ENCODE measurements at regions not wholly inside any gene's neighbourhood (a gene's known extent, or its start where the extent isn't known, plus 50 kb on each side); places are given as distances from the start of the nearest gene placed in this dataset.

GRCh38 chr11:30147293-30147692, 83.5 kb upstream of the FSHB start:
- no peaks in the 10 kb centered on the region for H3K4me1 ChIP-seq (ENCODE audit: control insufficient read depth in 2 of 2, insufficient read depth in 2 of 2, low read length in 2 of 2)
- no peak for DNase-seq (ENCODE audit: low read depth in 6 of 9, low spot score in 9 of 9)
- H3K27ac ChIP-seq (ENCODE audit: low read depth in 1 of 2, low read length in 1 of 2), result no peak overlapping the region
- no peak overlapping the region for H3K4me3 ChIP-seq (ENCODE audit: low read length in 2 of 2)
- H3K9me3 ChIP-seq (ENCODE audit: control insufficient read depth in 2 of 2, insufficient read depth in 1 of 2, low read length in 1 of 2), result no peaks in the 10 kb centered on the region
- H3K36me3 ChIP-seq (ENCODE audit: control insufficient read depth in 2 of 2, insufficient read depth in 2 of 2, low read length in 1 of 2), result no peaks in the 10 kb centered on the region
- 95% methylated on average over 5 of the region's 5 CpGs for WGBS
- H3K27me3 ChIP-seq (ENCODE audit: control insufficient read depth in 2 of 2, insufficient read depth in 1 of 2, low read length in 1 of 2), result no peaks in the 10 kb centered on the region

GRCh38 chr11:30149998-30150397, 80.8 kb upstream of the FSHB start:
- Histone ChIP-seq H3K27ac (ENCODE audit: low read depth in 1 of 2, low read length in 1 of 2) (no peak overlapping the region), H3K4me1 (ENCODE audit: control insufficient read depth in 2 of 2, insufficient read depth in 2 of 2, low read length in 2 of 2) (no peaks in the 10 kb centered on the region)
- WGBS, result 41% methylated on average over 1 of the region's 1 CpG

GRCh38 chr11:30150425-30150824, 80.4 kb upstream of the FSHB start:
- Histone ChIP-seq H3K4me3 (ENCODE audit: low read length in 2 of 2) (no peak overlapping the region), H3K27me3 (ENCODE audit: control insufficient read depth in 2 of 2, insufficient read depth in 1 of 2, low read length in 1 of 2) (no peaks in the 10 kb centered on the region), H3K27ac (ENCODE audit: low read depth in 1 of 2, low read length in 1 of 2) (no peak overlapping the region), H3K4me1 (ENCODE audit: control insufficient read depth in 2 of 2, insufficient read depth in 2 of 2, low read length in 2 of 2) (no peaks in the 10 kb centered on the region), H3K9me3 (ENCODE audit: control insufficient read depth in 2 of 2, insufficient read depth in 1 of 2, low read length in 1 of 2) (no peaks in the 10 kb centered on the region), H3K36me3 (ENCODE audit: control insufficient read depth in 2 of 2, insufficient read depth in 2 of 2, low read length in 1 of 2) (no peaks in the 10 kb centered on the region)
- WGBS, result 59% methylated on average over 3 of the region's 3 CpGs
- no peak for DNase-seq (ENCODE audit: low read depth in 6 of 9, low spot score in 9 of 9)

More at GRCh38 chr11:30149998-30150397, 80.8 kb upstream of the FSHB start:
- Histone ChIP-seq H3K4me3 (ENCODE audit: low read length in 2 of 2) (no peak overlapping the region), H3K36me3 (ENCODE audit: control insufficient read depth in 2 of 2, insufficient read depth in 2 of 2, low read length in 1 of 2) (no peaks in the 10 kb centered on the region), H3K9me3 (ENCODE audit: control insufficient read depth in 2 of 2, insufficient read depth in 1 of 2, low read length in 1 of 2) (no peaks in the 10 kb centered on the region), H3K27me3 (ENCODE audit: control insufficient read depth in 2 of 2, insufficient read depth in 1 of 2, low read length in 1 of 2) (no peaks in the 10 kb centered on the region)
- DNase-seq (ENCODE audit: low read depth in 6 of 9, low spot score in 9 of 9), result no peak

- DNase-seq (ENCODE audit: low read depth in 6 of 9, low spot score in 9 of 9), result no peak
- H3K27ac ChIP-seq (ENCODE audit: low read depth in 1 of 2, low read length in 1 of 2), result no peak overlapping the region
- 90% methylated on average over 3 of the region's 3 CpGs for WGBS
- H3K4me3 ChIP-seq (ENCODE audit: low read length in 2 of 2), result no peak overlapping the region
- no peaks in the 10 kb centered on the region for H3K9me3 ChIP-seq (ENCODE audit: control insufficient read depth in 2 of 2, insufficient read depth in 1 of 2, low read length in 1 of 2)
- no peaks in the 10 kb centered on the region for H3K36me3 ChIP-seq (ENCODE audit: control insufficient read depth in 2 of 2, insufficient read depth in 2 of 2, low read length in 1 of 2)
- no peaks in the 10 kb centered on the region for H3K4me1 ChIP-seq (ENCODE audit: control insufficient read depth in 2 of 2, insufficient read depth in 2 of 2, low read length in 2 of 2)
- no peaks in the 10 kb centered on the region for H3K27me3 ChIP-seq (ENCODE audit: control insufficient read depth in 2 of 2, insufficient read depth in 1 of 2, low read length in 1 of 2)
Observed at GRCh38 chr11:30153008-30153407, 77.8 kb upstream of the FSHB start.

GRCh38 chr11:30155428-30155827, 75.4 kb upstream of the FSHB start:
- Histone ChIP-seq H3K36me3 (ENCODE audit: control insufficient read depth in 2 of 2, insufficient read depth in 2 of 2, low read length in 1 of 2) (no peaks in the 10 kb centered on the region), H3K4me1 (ENCODE audit: control insufficient read depth in 2 of 2, insufficient read depth in 2 of 2, low read length in 2 of 2) (no peaks in the 10 kb centered on the region), H3K27me3 (ENCODE audit: control insufficient read depth in 2 of 2, insufficient read depth in 1 of 2, low read length in 1 of 2) (no peaks in the 10 kb centered on the region), H3K9me3 (ENCODE audit: control insufficient read depth in 2 of 2, insufficient read depth in 1 of 2, low read length in 1 of 2) (no peaks in the 10 kb centered on the region), H3K27ac (ENCODE audit: low read depth in 1 of 2, low read length in 1 of 2) (no peak overlapping the region), H3K4me3 (ENCODE audit: low read length in 2 of 2) (no peak overlapping the region)
- WGBS, result 94% methylated on average over 2 of the region's 2 CpGs
- no peak for DNase-seq (ENCODE audit: low read depth in 6 of 9, low spot score in 9 of 9)

- Histone ChIP-seq H3K9me3 (ENCODE audit: control insufficient read depth in 2 of 2, insufficient read depth in 1 of 2, low read length in 1 of 2) (no peaks in the 10 kb centered on the region), H3K4me3 (ENCODE audit: low read length in 2 of 2) (no peak overlapping the region), H3K27ac (ENCODE audit: low read depth in 1 of 2, low read length in 1 of 2) (no peak overlapping the region), H3K36me3 (ENCODE audit: control insufficient read depth in 2 of 2, insufficient read depth in 2 of 2, low read length in 1 of 2) (no peaks in the 10 kb centered on the region), H3K4me1 (ENCODE audit: control insufficient read depth in 2 of 2, insufficient read depth in 2 of 2, low read length in 2 of 2) (no peaks in the 10 kb centered on the region), H3K27me3 (ENCODE audit: control insufficient read depth in 2 of 2, insufficient read depth in 1 of 2, low read length in 1 of 2) (no peaks in the 10 kb centered on the region)
- no peak for DNase-seq (ENCODE audit: low read depth in 6 of 9, low spot score in 9 of 9)
- WGBS, result 95% methylated on average over 2 of the region's 2 CpGs
Observed at GRCh38 chr11:30159546-30159945, 71.3 kb upstream of the FSHB start.

GRCh38 chr11:30165652-30166051, 65.2 kb upstream of the FSHB start:
- Histone ChIP-seq H3K27ac (ENCODE audit: low read depth in 1 of 2, low read length in 1 of 2) (no peak overlapping the region), H3K36me3 (ENCODE audit: control insufficient read depth in 2 of 2, insufficient read depth in 2 of 2, low read length in 1 of 2) (no peaks in the 10 kb centered on the region), H3K4me3 (ENCODE audit: low read length in 2 of 2) (no peak overlapping the region), H3K9me3 (ENCODE audit: control insufficient read depth in 2 of 2, insufficient read depth in 1 of 2, low read length in 1 of 2) (no peaks in the 10 kb centered on the region), H3K4me1 (ENCODE audit: control insufficient read depth in 2 of 2, insufficient read depth in 2 of 2, low read length in 2 of 2) (no peaks in the 10 kb centered on the region), H3K27me3 (ENCODE audit: control insufficient read depth in 2 of 2, insufficient read depth in 1 of 2, low read length in 1 of 2) (no peaks in the 10 kb centered on the region)
- DNase-seq (ENCODE audit: low read depth in 6 of 9, low spot score in 9 of 9), result no peak
- 92% methylated on average over 3 of the region's 3 CpGs for WGBS

- Histone ChIP-seq H3K4me3 (ENCODE audit: low read length in 2 of 2) (no peak overlapping the region), H3K27me3 (ENCODE audit: control insufficient read depth in 2 of 2, insufficient read depth in 1 of 2, low read length in 1 of 2) (no peaks in the 10 kb centered on the region), H3K36me3 (ENCODE audit: control insufficient read depth in 2 of 2, insufficient read depth in 2 of 2, low read length in 1 of 2) (no peaks in the 10 kb centered on the region), H3K9me3 (ENCODE audit: control insufficient read depth in 2 of 2, insufficient read depth in 1 of 2, low read length in 1 of 2) (no peaks in the 10 kb centered on the region), H3K27ac (ENCODE audit: low read depth in 1 of 2, low read length in 1 of 2) (no peak overlapping the region), H3K4me1 (ENCODE audit: control insufficient read depth in 2 of 2, insufficient read depth in 2 of 2, low read length in 2 of 2) (no peaks in the 10 kb centered on the region)
- DNase-seq (ENCODE audit: low read depth in 6 of 9, low spot score in 9 of 9), result no peak
- 95% methylated on average over 2 of the region's 2 CpGs for WGBS
Observed at GRCh38 chr11:30171661-30172060, 59.2 kb upstream of the FSHB start.

GRCh38 chr11:30172158-30172557, 58.7 kb upstream of the FSHB start:
- no peak overlapping the region for H3K4me3 ChIP-seq (ENCODE audit: low read length in 2 of 2)
- 89% methylated on average over 2 of the region's 2 CpGs for WGBS
- H3K27me3 ChIP-seq (ENCODE audit: control insufficient read depth in 2 of 2, insufficient read depth in 1 of 2, low read length in 1 of 2), result no peaks in the 10 kb centered on the region
- no peaks in the 10 kb centered on the region for H3K36me3 ChIP-seq (ENCODE audit: control insufficient read depth in 2 of 2, insufficient read depth in 2 of 2, low read length in 1 of 2)
- H3K9me3 ChIP-seq (ENCODE audit: control insufficient read depth in 2 of 2, insufficient read depth in 1 of 2, low read length in 1 of 2), result peaks cover 0 to 2% of the 10 kb centered on the region in 2 donors
- no peak for DNase-seq (ENCODE audit: low read depth in 6 of 9, low spot score in 9 of 9)
- no peak overlapping the region for H3K27ac ChIP-seq (ENCODE audit: low read depth in 1 of 2, low read length in 1 of 2)
- H3K4me1 ChIP-seq (ENCODE audit: control insufficient read depth in 2 of 2, insufficient read depth in 2 of 2, low read length in 2 of 2), result no peaks in the 10 kb centered on the region

GRCh38 chr11:30172883-30173311, 57.9 kb upstream of the FSHB start:
- H3K4me1 ChIP-seq (ENCODE audit: control insufficient read depth in 2 of 2, insufficient read depth in 2 of 2, low read length in 2 of 2), result no peaks in the 10 kb centered on the region
- no peak overlapping the region for H3K4me3 ChIP-seq (ENCODE audit: low read length in 2 of 2)
- H3K36me3 ChIP-seq (ENCODE audit: control insufficient read depth in 2 of 2, insufficient read depth in 2 of 2, low read length in 1 of 2), result no peaks in the 10 kb centered on the region
- peaks cover 0 to 9% of the 10 kb centered on the region in 2 donors for H3K9me3 ChIP-seq (ENCODE audit: control insufficient read depth in 2 of 2, insufficient read depth in 1 of 2, low read length in 1 of 2)
- H3K27me3 ChIP-seq (ENCODE audit: control insufficient read depth in 2 of 2, insufficient read depth in 1 of 2, low read length in 1 of 2), result no peaks in the 10 kb centered on the region
- 85% methylated on average over 3 of the region's 3 CpGs for WGBS
- DNase-seq (ENCODE audit: low read depth in 6 of 9, low spot score in 9 of 9), result no peak
- H3K27ac ChIP-seq (ENCODE audit: low read depth in 1 of 2, low read length in 1 of 2), result no peak overlapping the region
